Prostate gland (tissue), 2 donors: ENCODE measurements at regions not wholly inside any gene's neighbourhood (a gene's known extent, or its start where the extent isn't known, plus 50 kb on each side); places are given as distances from the start of the nearest gene placed in this dataset.

ENCODE experiments used
- DNase-seq: peaks from one replicate; pipeline ENCODE4 v3.0.0-alpha.2; 2019; ENCODE audit warnings: low spot score
- H3K27ac ChIP-seq, 2 donors: fragments of 200-600 bp; sonication (generic); 2 replicates each; pipeline ENCODE4 v1.5.1; 2017 to 2019
- H3K27me3 ChIP-seq: fragments of 200-600 bp; sonication (generic); replicated peaks from 2 replicates; pipeline ENCODE4 v1.5.1; 2019; ENCODE audit not compliant: insufficient read depth
- H3K36me3 ChIP-seq, 2 donors: fragments of 200-600 bp; sonication (generic); 1 replicate in 1 of 2; 2 replicates in 1 of 2; pipeline versions ENCODE4 v1.5.1 to v1.8.1; 2017 to 2019
- H3K4me1 ChIP-seq: fragments of 200-600 bp; sonication (generic); replicated peaks from 2 replicates; pipeline ENCODE4 v1.5.1; 2019
- H3K4me3 ChIP-seq, 2 donors: fragments of 200-600 bp; sonication (generic); 2 replicates each; pipeline ENCODE4 v1.5.1; 2017 to 2019
- H3K9me3 ChIP-seq: fragments of 200-600 bp; sonication (generic); 2 replicates; pipeline ENCODE4 v1.5.1; 2017
- POLR2A ChIP-seq: fragments of 450-650 bp; IDR thresholded peaks from one replicate; pipeline ENCODE4 v1.6.1; 2016; ENCODE audit warnings: antibody characterized with exemption, mild to moderate bottlenecking
- POLR2AphosphoS5 ChIP-seq: sonication (generic); formaldehyde crosslinking; IDR thresholded peaks from one replicate; pipeline ENCODE4 v1.6.1; 2017; ENCODE audit warnings: antibody characterized with exemption
- WGBS: methylation state at CpG from one replicate; pipeline ENCODE4 v1.1.5; 2018; 5-methylcytosine and 5-hydroxymethylcytosine counted together
- intact Hi-C: fragments of 100-400 bp; cut with DNase I; formaldehyde crosslinking; loops from one replicate; pipeline ENCODE4 v1.14.2; 2022
- TF ChIP-seq, protein P1 (sequence below), 4 experiments: fragments of 200-600 bp in 2 of 4; fragments of 450-650 bp in 2 of 4; sonication (generic) in 2 of 4; IDR thresholded peaks; 1 replicate in 3 of 4; 2 replicates in 1 of 4; pipeline ENCODE4 v1.5.1; 2016 to 2019; ENCODE audit warnings: antibody characterized with exemption in 4 of 4, mild to moderate bottlenecking in 2 of 4, moderate library complexity in 2 of 4

DNA sequence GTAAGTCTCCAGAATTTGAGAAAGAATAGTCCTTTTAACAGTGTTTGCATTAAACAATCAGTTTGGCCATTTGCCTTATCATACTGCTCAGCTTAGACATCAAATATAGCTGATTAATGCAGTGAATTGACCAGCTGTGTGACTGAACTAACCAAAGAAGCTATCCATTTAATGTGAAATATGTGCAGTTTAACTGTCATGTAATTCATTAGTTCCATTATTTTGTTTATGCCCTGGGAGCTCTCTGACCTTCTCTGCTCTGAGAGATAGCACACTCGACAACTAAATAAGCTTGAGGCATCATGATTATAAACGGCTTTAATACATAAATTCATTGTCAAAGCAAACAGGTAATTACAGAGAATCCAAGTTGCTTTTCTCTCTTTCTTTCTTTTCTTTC is 324.3 kb upstream of the PCDH7 start:
- no peak for DNase-seq
- H3K4me1 ChIP-seq = no peaks in the 10 kb centered on the region
- TF ChIP-seq POLR2AphosphoS5 (no peak), POLR2A (no peak)
- TF ChIP-seq, protein P1, sequence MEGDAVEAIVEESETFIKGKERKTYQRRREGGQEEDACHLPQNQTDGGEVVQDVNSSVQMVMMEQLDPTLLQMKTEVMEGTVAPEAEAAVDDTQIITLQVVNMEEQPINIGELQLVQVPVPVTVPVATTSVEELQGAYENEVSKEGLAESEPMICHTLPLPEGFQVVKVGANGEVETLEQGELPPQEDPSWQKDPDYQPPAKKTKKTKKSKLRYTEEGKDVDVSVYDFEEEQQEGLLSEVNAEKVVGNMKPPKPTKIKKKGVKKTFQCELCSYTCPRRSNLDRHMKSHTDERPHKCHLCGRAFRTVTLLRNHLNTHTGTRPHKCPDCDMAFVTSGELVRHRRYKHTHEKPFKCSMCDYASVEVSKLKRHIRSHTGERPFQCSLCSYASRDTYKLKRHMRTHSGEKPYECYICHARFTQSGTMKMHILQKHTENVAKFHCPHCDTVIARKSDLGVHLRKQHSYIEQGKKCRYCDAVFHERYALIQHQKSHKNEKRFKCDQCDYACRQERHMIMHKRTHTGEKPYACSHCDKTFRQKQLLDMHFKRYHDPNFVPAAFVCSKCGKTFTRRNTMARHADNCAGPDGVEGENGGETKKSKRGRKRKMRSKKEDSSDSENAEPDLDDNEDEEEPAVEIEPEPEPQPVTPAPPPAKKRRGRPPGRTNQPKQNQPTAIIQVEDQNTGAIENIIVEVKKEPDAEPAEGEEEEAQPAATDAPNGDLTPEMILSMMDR (IDR thresholded peaks at IDR 0.05) = no peak
- H3K4me3 ChIP-seq = no peak overlapping the region
- no peaks in the 10 kb centered on the region for H3K36me3 ChIP-seq
- no peaks in the 10 kb centered on the region for H3K27me3 ChIP-seq
- 63% methylated on average over 2 of the region's 2 CpGs for WGBS
- intact Hi-C loops = no loop called here
- no peak overlapping the region for H3K27ac ChIP-seq
- H3K9me3 ChIP-seq = no peaks in the 10 kb centered on the region

DNA sequence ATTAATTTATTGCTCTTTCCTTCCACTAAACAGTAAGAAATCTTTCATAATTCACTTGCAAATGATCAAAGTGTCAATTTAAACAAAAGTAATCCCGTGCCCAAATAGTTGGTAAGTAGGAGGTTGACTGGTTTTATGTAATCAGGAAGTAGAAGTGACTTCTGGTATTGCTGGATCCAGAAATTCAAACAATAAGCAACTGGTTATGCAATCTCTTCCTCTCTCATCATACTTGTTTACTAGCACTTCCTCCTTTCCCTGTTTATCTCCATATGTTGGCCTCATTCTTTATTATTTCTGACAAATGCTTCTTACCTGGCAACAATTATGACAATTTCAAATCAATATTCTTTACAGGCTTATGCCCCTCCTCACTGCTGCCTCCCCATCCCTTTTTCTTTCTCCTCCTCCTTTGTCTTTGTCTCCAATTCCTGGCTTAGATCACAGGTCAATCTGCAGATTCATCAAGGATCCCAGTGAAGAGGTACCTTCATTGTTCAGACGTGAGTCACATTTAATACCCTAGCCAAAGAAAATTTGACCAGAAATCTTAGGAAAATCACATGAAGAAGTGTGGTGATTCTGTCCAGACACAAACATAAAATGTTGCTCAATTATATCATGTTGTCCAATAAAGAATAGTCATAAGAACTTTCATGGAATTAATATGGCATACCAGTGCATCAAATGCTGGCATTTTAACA is 323.2 kb upstream of the PCDH7 start:
- no peaks in the 10 kb centered on the region for H3K4me1 ChIP-seq
- WGBS = 54% methylated on average over 2 of the region's 2 CpGs
- intact Hi-C loops = no loop called here
- TF ChIP-seq POLR2AphosphoS5 (no peak), POLR2A (no peak)
- TF ChIP-seq, protein P1 (IDR thresholded peaks at IDR 0.05) = no peak
- no peak overlapping the region for H3K27ac ChIP-seq
- no peak for DNase-seq
- H3K9me3 ChIP-seq = no peaks in the 10 kb centered on the region
- no peak overlapping the region for H3K4me3 ChIP-seq
- H3K36me3 ChIP-seq = no peaks in the 10 kb centered on the region
- no peaks in the 10 kb centered on the region for H3K27me3 ChIP-seq

DNA sequence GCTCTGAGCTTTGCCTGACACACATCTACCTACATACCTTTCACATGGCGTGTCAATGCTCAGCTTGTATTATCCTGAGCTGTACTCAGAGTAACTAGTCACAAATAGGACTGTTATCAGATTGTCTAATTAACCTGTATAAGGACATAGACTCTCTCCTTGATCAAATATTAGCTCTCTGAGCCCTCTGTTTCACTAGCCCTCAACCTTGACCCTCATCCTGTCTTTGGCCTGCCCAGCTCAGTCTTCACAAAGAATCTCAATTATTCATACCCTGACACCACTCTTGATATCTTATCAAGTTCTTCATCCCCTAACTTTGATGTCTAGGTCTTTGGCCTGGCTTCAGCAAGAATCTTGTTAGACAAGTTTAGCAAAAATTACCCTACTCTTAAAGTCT is 320.7 kb upstream of the PCDH7 start:
- Histone ChIP-seq H3K36me3 (no peaks in the 10 kb centered on the region), H3K9me3 (no peaks in the 10 kb centered on the region), H3K27me3 (no peaks in the 10 kb centered on the region), H3K4me3 (no peak overlapping the region), H3K4me1 (no peaks in the 10 kb centered on the region), H3K27ac (no peak overlapping the region)
- WGBS = 94% methylated on average over 1 of the region's 1 CpG
- no peak for TF ChIP-seq POLR2AphosphoS5
- no peak for TF ChIP-seq POLR2A
- TF ChIP-seq, protein P1 (IDR thresholded peaks at IDR 0.05) = no peak
- intact Hi-C loops = no loop called here
- DNase-seq = no peak

DNA sequence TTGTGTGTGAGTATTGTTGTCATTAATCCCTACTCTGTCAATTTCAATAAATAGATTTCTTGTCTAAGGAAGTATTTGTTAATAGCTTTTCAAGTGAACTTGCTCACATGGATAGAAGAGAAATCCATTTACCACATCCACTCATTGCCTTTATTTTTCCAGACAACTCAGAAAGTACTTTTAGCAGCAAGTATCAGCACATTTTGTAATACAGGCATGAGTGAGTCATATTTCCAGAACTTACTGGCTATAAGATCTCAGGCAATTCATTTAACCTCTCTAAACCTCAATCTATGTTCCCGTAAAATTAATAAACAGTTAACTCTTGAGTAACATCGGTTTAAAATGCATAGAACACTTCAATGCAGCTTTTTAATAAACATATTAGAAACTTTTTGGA is 317.9 kb upstream of the PCDH7 start:
- Histone ChIP-seq H3K9me3 (no peaks in the 10 kb centered on the region), H3K27ac (no peak overlapping the region), H3K27me3 (no peaks in the 10 kb centered on the region), H3K4me1 (no peaks in the 10 kb centered on the region), H3K36me3 (no peaks in the 10 kb centered on the region), H3K4me3 (no peak overlapping the region)
- intact Hi-C loops = no loop called here
- no peak for TF ChIP-seq POLR2AphosphoS5
- no peak for TF ChIP-seq POLR2A
- TF ChIP-seq, protein P1 (IDR thresholded peaks at IDR 0.05) = no peak
- WGBS = 88% methylated on average over 2 of the region's 2 CpGs
- no peak for DNase-seq

DNA sequence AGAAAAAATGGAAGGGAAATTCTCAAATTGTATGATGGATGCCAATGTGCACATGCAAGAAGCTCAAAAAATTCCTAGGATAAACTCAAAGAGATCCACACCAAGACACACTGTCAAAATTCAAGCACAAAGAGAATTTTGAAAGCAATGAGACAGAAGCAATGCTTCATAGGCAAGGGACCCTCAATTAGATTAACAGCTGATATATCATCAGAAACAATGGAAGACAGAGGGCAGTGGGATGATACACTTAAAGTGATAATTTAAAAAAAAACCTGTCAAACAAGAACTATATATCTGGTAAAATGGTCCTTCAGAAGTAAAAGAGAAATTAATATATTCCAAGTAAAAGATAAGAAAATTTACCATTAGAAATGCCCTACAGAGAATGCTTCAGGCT is 306.3 kb upstream of the PCDH7 start:
- no peak overlapping the region for H3K27ac ChIP-seq
- no peaks in the 10 kb centered on the region for H3K36me3 ChIP-seq
- no peak overlapping the region for H3K4me3 ChIP-seq
- TF ChIP-seq, protein P1 (IDR thresholded peaks at IDR 0.05) = no peak
- TF ChIP-seq POLR2AphosphoS5 (no peak), POLR2A (no peak)
- intact Hi-C loops = no loop called here
- DNase-seq = no peak
- H3K27me3 ChIP-seq = no peaks in the 10 kb centered on the region
- H3K4me1 ChIP-seq = no peaks in the 10 kb centered on the region
- no peaks in the 10 kb centered on the region for H3K9me3 ChIP-seq
